HEK293 (cell line): ENCODE measurements at regions not wholly inside any gene's neighbourhood (a gene's known extent, or its start where the extent isn't known, plus 50 kb on each side); places are given as distances from the start of the nearest gene placed in this dataset.

ENCODE experiments used
- CTCF ChIA-PET: fragments of 350-600 bp; formaldehyde crosslinking; extraction: SDS; loops from one replicate; lab custom pipeline; 2021; ENCODE audit warnings: antibody characterized with exemption; lab: Yijun Ruan, JAX
- POLR2A ChIA-PET: fragments of 300-600 bp; formaldehyde crosslinking; extraction: SDS; loops from one replicate; lab custom pipeline; 2020; ENCODE audit warnings: antibody characterized with exemption, inconsistent platforms; lab: Yijun Ruan, JAX
- H3K27ac ChIP-seq: fragments of 200-500 bp; sonication (Bioruptor generic); 2 replicates; pipeline ENCODE4 v1.5.1; 2014; ENCODE audit warnings: low read depth, low read length, control low read depth, inconsistent platforms; ENCODE audit errors: extremely low read depth
- H3K36me3 ChIP-seq, 2 experiments: fragments of 200-500 bp in 1 of 2; sonication (Bioruptor generic) in 1 of 2; 1 replicate in 1 of 2; 2 replicates in 1 of 2; pipeline ENCODE4 v1.5.1; 2014 to 2017; ENCODE audit warnings: inconsistent platforms in 2 of 2, low read length in 2 of 2; ENCODE audit not compliant: control insufficient read depth in 2 of 2, insufficient read depth in 1 of 2
- H3K4me1 ChIP-seq: fragments of 200-500 bp; sonication (Bioruptor generic); 2 replicates; pipeline ENCODE4 v1.5.1; 2014; ENCODE audit warnings: mild to moderate bottlenecking, low read length, inconsistent platforms; ENCODE audit not compliant: control insufficient read depth, insufficient read depth
- H3K4me3 ChIP-seq: 2 replicates; pipeline ENCODE4 v1.5.1; 2011; ENCODE audit warnings: low read depth, mild to moderate bottlenecking, control low read depth, low read length, moderate library complexity
- H3K9me3 ChIP-seq: fragments of 200-500 bp; sonication (Bioruptor generic); 2 replicates; pipeline ENCODE4 v1.5.1; 2014; ENCODE audit warnings: low read depth, low read length, inconsistent platforms; ENCODE audit not compliant: control insufficient read depth, insufficient read depth
- HOXD13 ChIP-seq: sonication (generic); formaldehyde crosslinking; IDR thresholded peaks from 2 replicates; pipeline ENCODE4 v1.8.0; 2022; ENCODE audit warnings: missing genetic modification reagents, borderline replicate concordance
- KLF1 ChIP-seq: fragments of 450-650 bp; formaldehyde crosslinking; IDR thresholded peaks from 2 replicates; pipeline ENCODE4 v1.5.1; 2016; ENCODE audit warnings: missing biosample characterization, missing genetic modification characterization
- REPIN1 ChIP-seq: fragments of 450-650 bp; formaldehyde crosslinking; IDR thresholded peaks from 2 replicates; pipeline ENCODE4 v1.5.1; 2017; ENCODE audit warnings: missing biosample characterization, missing genetic modification characterization, low read depth
- SALL2 ChIP-seq: fragments of 450-650 bp; formaldehyde crosslinking; IDR thresholded peaks from 2 replicates; pipeline ENCODE4 v1.5.0; 2017; ENCODE audit warnings: missing biosample characterization, mild to moderate bottlenecking, missing genetic modification characterization, borderline replicate concordance
- SCRT1 ChIP-seq: fragments of 450-650 bp; formaldehyde crosslinking; IDR thresholded peaks from 2 replicates; pipeline ENCODE4 v1.5.1; 2016; ENCODE audit warnings: missing biosample characterization, missing genetic modification characterization, borderline replicate concordance
- SCRT2 ChIP-seq: fragments of 450-650 bp; formaldehyde crosslinking; IDR thresholded peaks from 2 replicates; pipeline ENCODE4 v1.5.1; 2016; ENCODE audit warnings: missing biosample characterization, missing genetic modification characterization
- SP2 ChIP-seq: fragments of 450-650 bp; formaldehyde crosslinking; IDR thresholded peaks from 2 replicates; pipeline ENCODE4 v1.5.1; 2016; ENCODE audit warnings: missing biosample characterization, missing genetic modification characterization
- SP7 ChIP-seq: fragments of 450-650 bp; formaldehyde crosslinking; IDR thresholded peaks from 2 replicates; pipeline ENCODE4 v1.5.1; 2016; ENCODE audit warnings: missing biosample characterization, missing genetic modification characterization
- ZBTB1 ChIP-seq: fragments of 450-650 bp; formaldehyde crosslinking; IDR thresholded peaks from 2 replicates; pipeline ENCODE4 v1.5.1; 2016; ENCODE audit warnings: missing biosample characterization, missing genetic modification characterization
- ZNF112 ChIP-seq: fragments of 450-650 bp; formaldehyde crosslinking; IDR thresholded peaks from 2 replicates; pipeline ENCODE4 v1.5.0; 2017; ENCODE audit warnings: missing biosample characterization, missing genetic modification characterization
- ZNF138 ChIP-seq: fragments of 450-650 bp; formaldehyde crosslinking; IDR thresholded peaks from 2 replicates; pipeline ENCODE4 v1.5.1; 2016; ENCODE audit warnings: missing biosample characterization, missing genetic modification characterization, borderline replicate concordance
- ZNF16 ChIP-seq: fragments of 450-650 bp; formaldehyde crosslinking; IDR thresholded peaks from 2 replicates; pipeline ENCODE4 v1.5.1; 2016; ENCODE audit warnings: low read depth, missing biosample characterization, missing genetic modification characterization
- ZNF23 ChIP-seq: fragments of 450-650 bp; formaldehyde crosslinking; IDR thresholded peaks from 2 replicates; pipeline ENCODE4 v1.5.1; 2016; ENCODE audit warnings: missing biosample characterization, missing genetic modification characterization, borderline replicate concordance
- ZNF248 ChIP-seq: fragments of 450-650 bp; formaldehyde crosslinking; IDR thresholded peaks from 2 replicates; pipeline ENCODE4 v1.5.1; 2017; ENCODE audit warnings: missing biosample characterization, missing genetic modification characterization
- ZNF324 ChIP-seq: fragments of 450-650 bp; formaldehyde crosslinking; IDR thresholded peaks from 2 replicates; pipeline ENCODE4 v1.5.1; 2016; ENCODE audit warnings: missing biosample characterization, missing genetic modification characterization
- ZNF366 ChIP-seq: fragments of 450-650 bp; formaldehyde crosslinking; conservative IDR thresholded peaks from 2 replicates; pipeline ENCODE4 v1.5.1; 2016; ENCODE audit warnings: missing biosample characterization, missing genetic modification characterization
- ZNF558 ChIP-seq: fragments of 450-650 bp; formaldehyde crosslinking; IDR thresholded peaks from 2 replicates; pipeline ENCODE4 v1.5.1; 2016; ENCODE audit warnings: missing biosample characterization, missing genetic modification characterization
- ZNF585B ChIP-seq: fragments of 450-650 bp; formaldehyde crosslinking; IDR thresholded peaks from 2 replicates; pipeline ENCODE4 v1.5.1; 2016; ENCODE audit warnings: missing biosample characterization, missing genetic modification characterization
- ZNF626 ChIP-seq: fragments of 450-650 bp; sonication (Bioruptor Pico); formaldehyde crosslinking; IDR thresholded peaks from 2 replicates; pipeline ENCODE4 v1.5.1; 2018; ENCODE audit warnings: missing biosample characterization, missing genetic modification characterization, inconsistent platforms
- ZNF704 ChIP-seq: fragments of 450-650 bp; formaldehyde crosslinking; IDR thresholded peaks from 2 replicates; pipeline ENCODE4 v1.5.1; 2016; ENCODE audit warnings: missing biosample characterization, missing genetic modification characterization
- ZNF792 ChIP-seq: fragments of 450-650 bp; formaldehyde crosslinking; IDR thresholded peaks from 2 replicates; pipeline ENCODE4 v1.5.1; 2016; ENCODE audit warnings: missing biosample characterization, missing genetic modification characterization
- ZNF830 ChIP-seq: fragments of 450-650 bp; IDR thresholded peaks from 2 replicates; pipeline ENCODE4 v1.5.0; 2018; ENCODE audit warnings: missing biosample characterization, missing genetic modification characterization, low read depth, mild to moderate bottlenecking, moderate library complexity
- ZNF843 ChIP-seq: fragments of 450-650 bp; formaldehyde crosslinking; IDR thresholded peaks from 2 replicates; pipeline ENCODE4 v1.5.1; 2016; ENCODE audit warnings: missing biosample characterization, missing genetic modification characterization
- TF ChIP-seq, protein P1 (sequence below): fragments of 450-650 bp; formaldehyde crosslinking; optimal IDR thresholded peaks from 2 replicates; pipeline ENCODE3; 2016; ENCODE audit warnings: missing biosample characterization, mild to moderate bottlenecking, missing genetic modification characterization
- TF ChIP-seq, protein P2 (sequence below): fragments of 450-650 bp; formaldehyde crosslinking; IDR thresholded peaks from 2 replicates; pipeline ENCODE4 v1.5.1; 2016; ENCODE audit warnings: missing biosample characterization, missing genetic modification characterization

- H3K27ac ChIP-seq: no peak overlapping the region
- H3K4me3 ChIP-seq: no peak overlapping the region
- H3K9me3 ChIP-seq: no peaks in the 10 kb centered on the region
- no peak for TF ChIP-seq ZNF792 (tag by site-specific recombination)
- TF ChIP-seq ZNF248 (tag by site-specific recombination): no peak
- no peak for TF ChIP-seq ZNF626 (tag by site-specific recombination)
- TF ChIP-seq ZNF830 (tag by site-specific recombination): no peak
- no peak for TF ChIP-seq ZNF843
- TF ChIP-seq ZNF16 (tag by site-specific recombination): no peak
- H3K4me1 ChIP-seq: no peaks in the 10 kb centered on the region
- ChIA-PET POLR2A (no interaction called here), CTCF (interaction anchor here (0.6 kb wide), 1 partner anchor 1034 kb away, joined by 3 read pairs; no protein-coding TSS in a partner anchor)
- H3K36me3 ChIP-seq: no peaks in the 10 kb centered on the region
Observed at GRCh38 chr5:40432836-40433235, 246.9 kb upstream of the PTGER4 start.

- TF ChIP-seq ZBTB1 (tag by site-specific recombination): no peak
- TF ChIP-seq REPIN1 (tag by site-specific recombination): no peak
- no peak for TF ChIP-seq SALL2
- TF ChIP-seq SP7 (tag by site-specific recombination): no peak
- no peak for TF ChIP-seq SCRT2 (tag by site-specific recombination)
- TF ChIP-seq SP2 (tag by site-specific recombination): no peak
- TF ChIP-seq SCRT1: no peak
- TF ChIP-seq HOXD13 (CRISPR knock-in tag): no peak
- TF ChIP-seq ZNF138: no peak
- TF ChIP-seq KLF1 (tag by site-specific recombination): no peak
- TF ChIP-seq ZNF585B: no peak
- no peak for TF ChIP-seq ZNF23 (tag by site-specific recombination)
- TF ChIP-seq, protein P1, sequence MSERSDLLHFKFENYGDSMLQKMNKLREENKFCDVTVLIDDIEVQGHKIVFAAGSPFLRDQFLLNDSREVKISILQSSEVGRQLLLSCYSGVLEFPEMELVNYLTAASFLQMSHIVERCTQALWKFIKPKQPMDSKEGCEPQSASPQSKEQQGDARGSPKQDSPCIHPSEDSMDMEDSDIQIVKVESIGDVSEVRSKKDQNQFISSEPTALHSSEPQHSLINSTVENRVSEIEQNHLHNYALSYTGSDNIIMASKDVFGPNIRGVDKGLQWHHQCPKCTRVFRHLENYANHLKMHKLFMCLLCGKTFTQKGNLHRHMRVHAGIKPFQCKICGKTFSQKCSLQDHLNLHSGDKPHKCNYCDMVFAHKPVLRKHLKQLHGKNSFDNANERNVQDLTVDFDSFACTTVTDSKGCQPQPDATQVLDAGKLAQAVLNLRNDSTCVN (tag by site-specific recombination): no peak
- TF ChIP-seq ZNF112 (tag by site-specific recombination): no peak
- no peak for TF ChIP-seq ZNF324 (tag by site-specific recombination)
- no peak for TF ChIP-seq ZNF558 (tag by site-specific recombination)
- TF ChIP-seq, protein P2, sequence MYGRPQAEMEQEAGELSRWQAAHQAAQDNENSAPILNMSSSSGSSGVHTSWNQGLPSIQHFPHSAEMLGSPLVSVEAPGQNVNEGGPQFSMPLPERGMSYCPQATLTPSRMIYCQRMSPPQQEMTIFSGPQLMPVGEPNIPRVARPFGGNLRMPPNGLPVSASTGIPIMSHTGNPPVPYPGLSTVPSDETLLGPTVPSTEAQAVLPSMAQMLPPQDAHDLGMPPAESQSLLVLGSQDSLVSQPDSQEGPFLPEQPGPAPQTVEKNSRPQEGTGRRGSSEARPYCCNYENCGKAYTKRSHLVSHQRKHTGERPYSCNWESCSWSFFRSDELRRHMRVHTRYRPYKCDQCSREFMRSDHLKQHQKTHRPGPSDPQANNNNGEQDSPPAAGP (tag by site-specific recombination): no peak
- no peak for TF ChIP-seq ZNF704 (tag by site-specific recombination)
- no peak for TF ChIP-seq ZNF366 (tag by site-specific recombination)
- TF ChIP-seq, all 188 proteins: peak for 0
- POLR2A ChIA-PET: no interaction called here
Observed at GRCh38 chr5:40431734-40432133, 248.0 kb upstream of the PTGER4 start.

More at GRCh38 chr5:40431734-40432133, 248.0 kb upstream of the PTGER4 start:
- Histone ChIP-seq H3K27ac (no peak overlapping the region), H3K36me3 (no peaks in the 10 kb centered on the region), H3K4me1 (no peaks in the 10 kb centered on the region), H3K4me3 (no peak overlapping the region), H3K9me3 (no peaks in the 10 kb centered on the region)
- CTCF ChIA-PET: interaction anchor here (0.6 kb wide), 2 partner anchors 799 to 834 kb away, joined by 4 to 5 read pairs; no protein-coding TSS in a partner anchor
